Panc1 (cell line): ENCODE measurements at regions not wholly inside any gene's neighbourhood (a gene's known extent, or its start where the extent isn't known, plus 50 kb on each side); places are given as distances from the start of the nearest gene placed in this dataset.

Experiments used
- CTCF ChIP-seq: fragments of 450-650 bp; IDR thresholded peaks from 2 replicates; pipeline ENCODE4 v1.5.1; 2017; ENCODE audit warnings: mild to moderate bottlenecking
- REST ChIP-seq, 2 experiments: IDR thresholded peaks; 2 replicates each; pipeline ENCODE4 v1.6.1; 2011 to 2012; ENCODE audit warnings: low read depth in 2 of 2, control low read depth in 1 of 2, low read length in 1 of 2, mild to moderate bottlenecking in 1 of 2, moderate library complexity in 1 of 2; ENCODE audit not compliant: insufficient read depth in 1 of 2
- SIN3A ChIP-seq: IDR thresholded peaks from 2 replicates; pipeline ENCODE4 v1.6.1; 2012; ENCODE audit warnings: low read depth, mild to moderate bottlenecking, low read length, moderate library complexity, borderline replicate concordance; ENCODE audit not compliant: insufficient read depth
- TCF7L2 ChIP-seq: IDR thresholded peaks from 2 replicates; pipeline ENCODE4 v1.6.1; 2011; ENCODE audit warnings: mild to moderate bottlenecking, low read depth, low read length, inconsistent platforms

- no peak for TF ChIP-seq CTCF
- TF ChIP-seq SIN3A: no peak
- TF ChIP-seq REST (IDR thresholded peaks at IDR 0.05; ENCODE audit: insufficient read depth in 1 of 2, low read depth in 2 of 2, low read length in 1 of 2): no peak
- TF ChIP-seq TCF7L2: no peak
These were observed 152.7 kb downstream of the ADCYAP1 start for GRCh38 chr18:1057367-1057766.
